Ovary (tissue), 3 donors: ENCODE measurements at regions not wholly inside any gene's neighbourhood (a gene's known extent, or its start where the extent isn't known, plus 50 kb on each side); places are given as distances from the start of the nearest gene placed in this dataset.

ENCODE experiments used
- EP300 ChIP-seq: sonication (generic); formaldehyde crosslinking; IDR thresholded peaks from one replicate; pipeline ENCODE4 v1.6.1; 2017; ENCODE audit warnings: antibody characterized with exemption
- POLR2A ChIP-seq: fragments of 450-650 bp; IDR thresholded peaks from one replicate; pipeline ENCODE4 v1.6.1; 2017; ENCODE audit warnings: antibody characterized with exemption, mild to moderate bottlenecking, moderate library complexity
- TF ChIP-seq, protein P1 (sequence below), 3 donors: fragments of 450-650 bp in 2 of 3; fragments of 200-600 bp in 1 of 3; IDR thresholded peaks; one replicate each; pipeline versions ENCODE4 v1.5.1 to v1.8.0; 2016 to 2022; ENCODE audit warnings: antibody characterized with exemption in 3 of 3, mild to moderate bottlenecking in 1 of 3
- donor health status: DM: no; HTN: no; CAD: no.

GRCh38 chr1:157893686-157894085, 52.1 kb upstream of the CD5L start:
- TF ChIP-seq, protein P1, sequence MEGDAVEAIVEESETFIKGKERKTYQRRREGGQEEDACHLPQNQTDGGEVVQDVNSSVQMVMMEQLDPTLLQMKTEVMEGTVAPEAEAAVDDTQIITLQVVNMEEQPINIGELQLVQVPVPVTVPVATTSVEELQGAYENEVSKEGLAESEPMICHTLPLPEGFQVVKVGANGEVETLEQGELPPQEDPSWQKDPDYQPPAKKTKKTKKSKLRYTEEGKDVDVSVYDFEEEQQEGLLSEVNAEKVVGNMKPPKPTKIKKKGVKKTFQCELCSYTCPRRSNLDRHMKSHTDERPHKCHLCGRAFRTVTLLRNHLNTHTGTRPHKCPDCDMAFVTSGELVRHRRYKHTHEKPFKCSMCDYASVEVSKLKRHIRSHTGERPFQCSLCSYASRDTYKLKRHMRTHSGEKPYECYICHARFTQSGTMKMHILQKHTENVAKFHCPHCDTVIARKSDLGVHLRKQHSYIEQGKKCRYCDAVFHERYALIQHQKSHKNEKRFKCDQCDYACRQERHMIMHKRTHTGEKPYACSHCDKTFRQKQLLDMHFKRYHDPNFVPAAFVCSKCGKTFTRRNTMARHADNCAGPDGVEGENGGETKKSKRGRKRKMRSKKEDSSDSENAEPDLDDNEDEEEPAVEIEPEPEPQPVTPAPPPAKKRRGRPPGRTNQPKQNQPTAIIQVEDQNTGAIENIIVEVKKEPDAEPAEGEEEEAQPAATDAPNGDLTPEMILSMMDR (IDR thresholded peaks at IDR 0.05): no peak
- TF ChIP-seq POLR2A (no peak), EP300 (no peak)
